Neural progenitor cell (in vitro differentiated cells): ENCODE measurements at regions not wholly inside any gene's neighbourhood (a gene's known extent, or its start where the extent isn't known, plus 50 kb on each side); places are given as distances from the start of the nearest gene placed in this dataset.

Experiments
- DNase-seq: peaks from one replicate; pipeline ENCODE4 v3.0.0-alpha.2; 2016; ENCODE audit warnings: low spot score
- H2AFZ ChIP-seq: fragments of 200-600 bp; sonication (generic); replicated peaks from 2 replicates; pipeline ENCODE4 v1.6.1; 2016; ENCODE audit warnings: antibody characterized with exemption
- H3F3A ChIP-seq: fragments of 200-600 bp; sonication (generic); 2 replicates; pipeline ENCODE4 v1.6.1; 2016; ENCODE audit warnings: antibody characterized with exemption, low read depth
- H3K27ac ChIP-seq: fragments of 200-600 bp; sonication (generic); 2 replicates; pipeline ENCODE4 v1.5.1; 2016; ENCODE audit warnings: mild to moderate bottlenecking
- H3K27me3 ChIP-seq: fragments of 200-600 bp; sonication (generic); 2 replicates; pipeline ENCODE4 v1.6.1; 2016; ENCODE audit warnings: mild to moderate bottlenecking, moderate library complexity
- H3K36me3 ChIP-seq: fragments of 200-600 bp; sonication (generic); 2 replicates; pipeline ENCODE4 v1.5.1; 2016
- H3K4me1 ChIP-seq: fragments of 200-600 bp; sonication (generic); 2 replicates; pipeline ENCODE4 v1.6.1; 2016; ENCODE audit warnings: mixed run types
- H3K4me2 ChIP-seq: fragments of 200-600 bp; sonication (generic); 2 replicates; pipeline ENCODE4 v1.6.1; 2016
- H3K4me3 ChIP-seq: fragments of 200-600 bp; sonication (generic); 2 replicates; pipeline ENCODE4 v1.5.1; 2016
- H3K79me2 ChIP-seq: fragments of 200-600 bp; sonication (generic); 2 replicates; pipeline ENCODE4 v1.6.1; 2016; ENCODE audit warnings: low read depth
- H3K9ac ChIP-seq: fragments of 200-600 bp; sonication (generic); 2 replicates; pipeline ENCODE4 v1.6.1; 2016
- H3K9me3 ChIP-seq: fragments of 200-600 bp; sonication (generic); 2 replicates; pipeline ENCODE4 v1.5.1; 2016; ENCODE audit warnings: low read depth
- H4K20me1 ChIP-seq: fragments of 200-600 bp; sonication (generic); 2 replicates; pipeline ENCODE4 v1.6.1; 2016; ENCODE audit warnings: low read depth
- H3K27ac Mint-ChIP-seq: 3 replicates; pipeline ENCODE4 v1.8.0; 2021; ENCODE audit warnings: mixed read lengths
- H3K27me3 Mint-ChIP-seq: 2 replicates; pipeline ENCODE4 v1.8.0; 2022; ENCODE audit warnings: low read depth, mild to moderate bottlenecking, inconsistent platforms, moderate library complexity, mixed read lengths; ENCODE audit not compliant: insufficient read depth
- H3K36me3 Mint-ChIP-seq: 3 replicates; pipeline ENCODE4 v1.8.0; 2021; ENCODE audit warnings: mixed read lengths
- H3K4me1 Mint-ChIP-seq: 3 replicates; pipeline ENCODE4 v1.8.0; 2021; ENCODE audit warnings: mixed read lengths
- H3K4me3 Mint-ChIP-seq: 3 replicates; pipeline ENCODE4 v1.8.0; 2021; ENCODE audit warnings: mild to moderate bottlenecking, moderate library complexity, mixed read lengths
- H3K9me3 Mint-ChIP-seq: 3 replicates; pipeline ENCODE4 v1.8.0; 2020; ENCODE audit warnings: mixed read lengths
- CTCF ChIP-seq: fragments of 200-600 bp; sonication (generic); IDR thresholded peaks from 2 replicates; pipeline ENCODE4 v1.5.1; 2017; ENCODE audit warnings: antibody characterized with exemption, mild to moderate bottlenecking
- EZH2 ChIP-seq: fragments of 200-600 bp; sonication (generic); IDR thresholded peaks from 2 replicates; pipeline ENCODE4 v1.6.1; 2017; ENCODE audit warnings: antibody characterized with exemption, mild to moderate bottlenecking, moderate library complexity
- EZH2phosphoT487 ChIP-seq: fragments of 200-600 bp; sonication (generic); IDR thresholded peaks from 2 replicates; pipeline ENCODE4 v1.6.1; 2017; ENCODE audit warnings: antibody characterized with exemption

- no peak overlapping the region for H3K27ac ChIP-seq
- peaks cover 4% of the 10 kb centered on the region for H3K9me3 Mint-ChIP-seq
Observed at GRCh38 chr16:64287655-64288528, 834.0 kb downstream of the CDH11 start.

GRCh38 chr16:64282181-64282580, 839.7 kb downstream of the CDH11 start:
- no peaks in the 10 kb centered on the region for H3K4me1 ChIP-seq
- H3K4me3 Mint-ChIP-seq, result no peak overlapping the region
- no peak for TF ChIP-seq EZH2
- TF ChIP-seq CTCF, result no peak
- TF ChIP-seq EZH2phosphoT487, result no peak
- H3K27me3 Mint-ChIP-seq, result no peaks in the 10 kb centered on the region
- no peak overlapping the region for H3K9ac ChIP-seq
- no peaks in the 10 kb centered on the region for H3K27me3 ChIP-seq
- H3K4me1 Mint-ChIP-seq, result no peaks in the 10 kb centered on the region
- DNase-seq, result no peak
- no peaks in the 10 kb centered on the region for H3K79me2 ChIP-seq
- H3K9me3 Mint-ChIP-seq, result peaks cover 4% of the 10 kb centered on the region
- H3K4me3 ChIP-seq, result no peak overlapping the region
- no peaks in the 10 kb centered on the region for H3K9me3 ChIP-seq
- no peak overlapping the region for H3K27ac Mint-ChIP-seq
- no peaks in the 10 kb centered on the region for H3K36me3 ChIP-seq
- no peak overlapping the region for H3K27ac ChIP-seq
- no peak overlapping the region for H3K4me2 ChIP-seq
- H3F3A ChIP-seq, result no peaks in the 10 kb centered on the region
- peak overlapping the region; percentile 1 for H2AFZ ChIP-seq
- no peaks in the 10 kb centered on the region for H4K20me1 ChIP-seq
- H3K36me3 Mint-ChIP-seq, result no peaks in the 10 kb centered on the region

More at GRCh38 chr16:64287655-64288528, 834.0 kb downstream of the CDH11 start:
- H4K20me1 ChIP-seq, result no peaks in the 10 kb centered on the region
- H3F3A ChIP-seq, result no peaks in the 10 kb centered on the region
- H2AFZ ChIP-seq, result no peak overlapping the region
- Mint-ChIP-seq H3K4me3 (peak overlapping the region; percentile 10), H3K4me1 (peaks cover 12% of the 10 kb centered on the region), H3K36me3 (no peaks in the 10 kb centered on the region), H3K27me3 (peaks cover 2% of the 10 kb centered on the region), H3K27ac (peak overlapping the region; percentile 46)
- no peak overlapping the region for H3K9ac ChIP-seq
- no peaks in the 10 kb centered on the region for H3K9me3 ChIP-seq
- H3K4me3 ChIP-seq, result no peak overlapping the region
- no peak overlapping the region for H3K4me2 ChIP-seq
- no peaks in the 10 kb centered on the region for H3K36me3 ChIP-seq
- no peak for DNase-seq
- no peaks in the 10 kb centered on the region for H3K27me3 ChIP-seq
- TF ChIP-seq CTCF, result no peak
- no peak for TF ChIP-seq EZH2phosphoT487
- no peak for TF ChIP-seq EZH2
- no peaks in the 10 kb centered on the region for H3K79me2 ChIP-seq
- no peaks in the 10 kb centered on the region for H3K4me1 ChIP-seq

GRCh38 chr16:64280317-64280716, 841.5 kb downstream of the CDH11 start:
- H3K36me3 Mint-ChIP-seq, result no peaks in the 10 kb centered on the region
- no peaks in the 10 kb centered on the region for H3K9me3 ChIP-seq
- no peaks in the 10 kb centered on the region for H3K36me3 ChIP-seq
- no peak overlapping the region for H3K4me3 ChIP-seq
- H3F3A ChIP-seq, result no peaks in the 10 kb centered on the region
- no peaks in the 10 kb centered on the region for H3K79me2 ChIP-seq
- H3K9ac ChIP-seq, result no peak overlapping the region
- H3K27me3 Mint-ChIP-seq, result no peaks in the 10 kb centered on the region
- no peak overlapping the region for H3K27ac Mint-ChIP-seq
- H3K27me3 ChIP-seq, result no peaks in the 10 kb centered on the region
- H3K4me1 ChIP-seq, result no peaks in the 10 kb centered on the region
- DNase-seq, result no peak
- H3K9me3 Mint-ChIP-seq, result peaks cover 4% of the 10 kb centered on the region
- no peaks in the 10 kb centered on the region for H4K20me1 ChIP-seq
- H3K27ac ChIP-seq, result no peak overlapping the region
- no peak for TF ChIP-seq CTCF
- TF ChIP-seq EZH2, result no peak
- no peak for TF ChIP-seq EZH2phosphoT487
- H3K4me3 Mint-ChIP-seq, result no peak overlapping the region
- H2AFZ ChIP-seq, result no peak overlapping the region
- no peak overlapping the region for H3K4me2 ChIP-seq
- no peaks in the 10 kb centered on the region for H3K4me1 Mint-ChIP-seq
